ENCODE measurements at regions not wholly inside any gene's neighbourhood (a gene's known extent, or its start where the extent isn't known, plus 50 kb on each side); places are given as distances from the start of the nearest gene placed in this dataset.

GRCh38 chr2:223225266-223225665 is 173.3 kb downstream of the KCNE4 start:
- in situ Hi-C loops (cut with HindIII; ENCODE audit: extremely low pct_ligation_motif_present, low pct_unique_long_range_greater_than_20kb): no loop called here
- Histone ChIP-seq H3K27ac (ENCODE audit: extremely low read length, insufficient read depth, low read length) (no peak overlapping the region), H3K27me3 (ENCODE audit: control insufficient read depth in 1 of 2, insufficient read depth in 2 of 2, low read length in 2 of 2) (no peaks in the 10 kb centered on the region), H3K9ac (ENCODE audit: insufficient read depth, low read depth, low read length) (no peak overlapping the region), H4K20me1 (ENCODE audit: insufficient read depth, low read length) (no peaks in the 10 kb centered on the region), H3K4me3 (replicated peaks in 1 of 3; ENCODE audit: insufficient read depth in 1 of 3, low read depth in 2 of 3, low read length in 3 of 3) (no peak overlapping the region), H3K9me3 (ENCODE audit: low read length) (no peaks in the 10 kb centered on the region), H3K79me2 (ENCODE audit: insufficient read depth, low read length) (no peaks in the 10 kb centered on the region), H2AFZ (ENCODE audit: low read length) (no peak overlapping the region), H3K4me2 (ENCODE audit: low read depth, low read length) (no peak overlapping the region), H3K4me1 (ENCODE audit: insufficient read depth, low read length) (no peaks in the 10 kb centered on the region), H3K36me3 (replicated peaks in 1 of 2; ENCODE audit: control insufficient read depth in 1 of 2, insufficient read depth in 2 of 2, low read length in 2 of 2) (no peaks in the 10 kb centered on the region)
- intact Hi-C loops (cut with micrococcal nuclease; ENCODE audit: unreplicated experiment): no loop called here
- TF ChIP-seq HMGA1 (CRISPR knock-in tag; conservative IDR thresholded peaks at IDR 0.05): no peak
- TF ChIP-seq, protein P1, sequence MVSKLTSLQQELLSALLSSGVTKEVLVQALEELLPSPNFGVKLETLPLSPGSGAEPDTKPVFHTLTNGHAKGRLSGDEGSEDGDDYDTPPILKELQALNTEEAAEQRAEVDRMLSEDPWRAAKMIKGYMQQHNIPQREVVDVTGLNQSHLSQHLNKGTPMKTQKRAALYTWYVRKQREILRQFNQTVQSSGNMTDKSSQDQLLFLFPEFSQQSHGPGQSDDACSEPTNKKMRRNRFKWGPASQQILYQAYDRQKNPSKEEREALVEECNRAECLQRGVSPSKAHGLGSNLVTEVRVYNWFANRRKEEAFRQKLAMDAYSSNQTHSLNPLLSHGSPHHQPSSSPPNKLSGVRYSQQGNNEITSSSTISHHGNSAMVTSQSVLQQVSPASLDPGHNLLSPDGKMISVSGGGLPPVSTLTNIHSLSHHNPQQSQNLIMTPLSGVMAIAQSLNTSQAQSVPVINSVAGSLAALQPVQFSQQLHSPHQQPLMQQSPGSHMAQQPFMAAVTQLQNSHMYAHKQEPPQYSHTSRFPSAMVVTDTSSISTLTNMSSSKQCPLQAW (CRISPR knock-in tag; IDR thresholded peaks at IDR 0.05): no peak
- no peak for TF ChIP-seq POLR2AphosphoS5 (IDR thresholded peaks at IDR 0.05; ENCODE audit: low read depth, low read length)
- TF ChIP-seq UBTF (CRISPR knock-in tag; IDR thresholded peaks at IDR 0.05): no peak
- no peak for TF ChIP-seq CREBL2 (CRISPR knock-in tag; IDR thresholded peaks at IDR 0.05; ENCODE audit: borderline replicate concordance)
- no peak for TF ChIP-seq ZFP82 (CRISPR knock-in tag; IDR thresholded peaks at IDR 0.05; ENCODE audit: borderline replicate concordance)
- CTCF ChIA-PET (ENCODE audit: low intra/inter-chr PET ratio, low total read pairs): no interaction called here
- 18% methylated on average over 3 of the region's 3 CpGs for WGBS (ENCODE audit: low lambda C conversion rate)
- ATAC-seq (no peak), FAIRE-seq (no peak), DNase-seq (ENCODE audit: low spot score) (no peak)
- no TSS peak for BruUV-seq (replicated peaks)
- POLR2A ChIA-PET: no interaction called here

All from HepG2 (cell line).